ENCODE measurements at regions not wholly inside any gene's neighbourhood (a gene's known extent, or its start where the extent isn't known, plus 50 kb on each side); places are given as distances from the start of the nearest gene placed in this dataset.

- no peak for TF ChIP-seq CTCF (IDR thresholded peaks at IDR 0.05; ENCODE audit: low read depth, low read length, missing input control)
Measured at GRCh38 chr4:126563389-126563788, 1069.4 kb upstream of the INTU start (continued).

- DNase-seq (ENCODE audit: low spot score), result no peak
- WGBS, result 81% methylated on average over 5 of the region's 5 CpGs
- H3K9ac ChIP-seq (ENCODE audit: low read depth in 1 of 2, low read length in 2 of 2), result no peak overlapping the region
- H3K9me3 ChIP-seq (ENCODE audit: control insufficient read depth in 4 of 4, low read length in 3 of 4), result no peaks in the 10 kb centered on the region
- no peaks in the 10 kb centered on the region for H3K27me3 ChIP-seq (ENCODE audit: control insufficient read depth in 4 of 4, insufficient read depth in 4 of 4, low read length in 3 of 4)
- H3K27ac ChIP-seq (ENCODE audit: low read depth in 1 of 2, low read length in 2 of 2), result no peak overlapping the region
- TF ChIP-seq TAF1 (conservative IDR thresholded peaks at IDR 0.05), result no peak
- TF ChIP-seq GABPA (IDR thresholded peaks at IDR 0.05 in 1 of 2, conservative IDR thresholded peaks at IDR 0.05 in 1 of 2), result no peak
- no peak for TF ChIP-seq CTCF (IDR thresholded peaks at IDR 0.05; ENCODE audit: low read depth, low read length, missing input control)
- no peak for TF ChIP-seq JUND (IDR thresholded peaks at IDR 0.05)
- no peak for TF ChIP-seq NR2F2 (IDR thresholded peaks at IDR 0.05)
- no peak for TF ChIP-seq SP1 (IDR thresholded peaks at IDR 0.05)
- TF ChIP-seq RXRA (IDR thresholded peaks at IDR 0.05), result no peak
- no peaks in the 10 kb centered on the region for H3K4me1 ChIP-seq (ENCODE audit: control insufficient read depth in 4 of 4, insufficient read depth in 4 of 4, low read length in 3 of 4)
- H3K36me3 ChIP-seq (ENCODE audit: control insufficient read depth in 4 of 4, insufficient read depth in 3 of 4, low read depth in 1 of 4, low read length in 3 of 4), result no peaks in the 10 kb centered on the region
- no peak overlapping the region for H3K4me3 ChIP-seq (ENCODE audit: low read depth in 1 of 3, low read length in 3 of 3)
Measured at GRCh38 chr4:126564283-126564854, 1068.4 kb upstream of the INTU start.

GRCh38 chr4:126568652-126569570 lies 1063.8 kb upstream of the INTU start:
- no peak for DNase-seq (ENCODE audit: low spot score)
- H3K9me3 ChIP-seq (ENCODE audit: control insufficient read depth in 4 of 4, low read length in 3 of 4), result no peaks in the 10 kb centered on the region
- no peaks in the 10 kb centered on the region for H3K4me1 ChIP-seq (ENCODE audit: control insufficient read depth in 4 of 4, insufficient read depth in 4 of 4, low read length in 3 of 4)
- H3K36me3 ChIP-seq (ENCODE audit: control insufficient read depth in 4 of 4, insufficient read depth in 3 of 4, low read depth in 1 of 4, low read length in 3 of 4), result no peaks in the 10 kb centered on the region
- no peak overlapping the region for H3K27ac ChIP-seq (ENCODE audit: low read depth in 1 of 2, low read length in 2 of 2)
- H3K9ac ChIP-seq (ENCODE audit: low read depth in 1 of 2, low read length in 2 of 2), result no peak overlapping the region
- no peak for TF ChIP-seq REST (IDR thresholded peaks at IDR 0.05)
- H3K4me3 ChIP-seq (ENCODE audit: low read depth in 1 of 3, low read length in 3 of 3), result no peak overlapping the region
- WGBS, result 61% methylated on average over 7 of the region's 7 CpGs
- no peaks in the 10 kb centered on the region for H3K27me3 ChIP-seq (ENCODE audit: control insufficient read depth in 4 of 4, insufficient read depth in 4 of 4, low read length in 3 of 4)
